ENCODE measurements at regions not wholly inside any gene's neighbourhood (a gene's known extent, or its start where the extent isn't known, plus 50 kb on each side); places are given as distances from the start of the nearest gene placed in this dataset.

DNA sequence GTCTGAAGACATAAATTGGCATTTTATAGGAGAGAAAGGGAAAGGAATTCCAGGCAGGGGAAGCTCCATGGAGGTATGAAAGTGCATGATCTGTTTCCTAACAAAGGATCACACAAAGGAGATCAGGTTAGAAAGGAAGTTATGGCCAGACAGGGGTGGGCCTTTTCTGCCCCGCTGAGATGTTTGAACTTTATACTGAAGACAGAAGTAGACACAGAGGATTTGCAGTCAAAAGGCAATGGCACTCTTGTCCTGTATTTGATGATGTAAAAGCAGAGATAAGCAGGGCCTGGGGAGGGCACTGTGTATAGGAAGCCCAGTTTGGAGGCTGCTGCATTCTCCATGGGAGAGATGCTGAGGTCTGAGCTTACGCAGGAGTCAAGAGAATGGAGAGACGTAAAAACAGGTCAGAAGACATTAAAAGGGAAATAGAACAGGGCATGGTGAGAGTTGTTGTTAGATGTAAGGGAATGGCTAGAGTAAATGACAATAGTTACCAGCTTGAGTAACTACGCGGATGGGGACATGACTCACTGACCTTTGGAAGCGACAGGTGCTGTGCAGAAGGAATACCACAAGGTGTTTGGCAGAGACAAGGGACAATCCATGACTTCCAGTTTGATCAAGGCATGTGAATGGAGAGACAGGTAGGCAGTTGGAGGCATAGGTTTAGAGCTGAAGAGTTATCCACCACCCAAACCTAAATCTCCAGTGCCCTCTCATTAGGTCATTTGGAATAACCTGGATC lies 190.6 kb upstream of the SASH1 start:
- Histone ChIP-seq H3K27me3 (ENCODE audit: insufficient read depth, poor library complexity, severe bottlenecking) (no peaks in the 10 kb centered on the region), H3K4me3 (replicated peaks; ENCODE audit: insufficient read depth, low read length) (no peak overlapping the region), H3K27ac (replicated peaks) (no peak overlapping the region)
- DNase-seq (ENCODE audit: low read depth in 1 of 2, low spot score in 1 of 2): no peak
- TF ChIP-seq, protein P1, sequence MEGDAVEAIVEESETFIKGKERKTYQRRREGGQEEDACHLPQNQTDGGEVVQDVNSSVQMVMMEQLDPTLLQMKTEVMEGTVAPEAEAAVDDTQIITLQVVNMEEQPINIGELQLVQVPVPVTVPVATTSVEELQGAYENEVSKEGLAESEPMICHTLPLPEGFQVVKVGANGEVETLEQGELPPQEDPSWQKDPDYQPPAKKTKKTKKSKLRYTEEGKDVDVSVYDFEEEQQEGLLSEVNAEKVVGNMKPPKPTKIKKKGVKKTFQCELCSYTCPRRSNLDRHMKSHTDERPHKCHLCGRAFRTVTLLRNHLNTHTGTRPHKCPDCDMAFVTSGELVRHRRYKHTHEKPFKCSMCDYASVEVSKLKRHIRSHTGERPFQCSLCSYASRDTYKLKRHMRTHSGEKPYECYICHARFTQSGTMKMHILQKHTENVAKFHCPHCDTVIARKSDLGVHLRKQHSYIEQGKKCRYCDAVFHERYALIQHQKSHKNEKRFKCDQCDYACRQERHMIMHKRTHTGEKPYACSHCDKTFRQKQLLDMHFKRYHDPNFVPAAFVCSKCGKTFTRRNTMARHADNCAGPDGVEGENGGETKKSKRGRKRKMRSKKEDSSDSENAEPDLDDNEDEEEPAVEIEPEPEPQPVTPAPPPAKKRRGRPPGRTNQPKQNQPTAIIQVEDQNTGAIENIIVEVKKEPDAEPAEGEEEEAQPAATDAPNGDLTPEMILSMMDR (IDR thresholded peaks at IDR 0.05; ENCODE audit: insufficient read depth, low read length): no peak

DNA sequence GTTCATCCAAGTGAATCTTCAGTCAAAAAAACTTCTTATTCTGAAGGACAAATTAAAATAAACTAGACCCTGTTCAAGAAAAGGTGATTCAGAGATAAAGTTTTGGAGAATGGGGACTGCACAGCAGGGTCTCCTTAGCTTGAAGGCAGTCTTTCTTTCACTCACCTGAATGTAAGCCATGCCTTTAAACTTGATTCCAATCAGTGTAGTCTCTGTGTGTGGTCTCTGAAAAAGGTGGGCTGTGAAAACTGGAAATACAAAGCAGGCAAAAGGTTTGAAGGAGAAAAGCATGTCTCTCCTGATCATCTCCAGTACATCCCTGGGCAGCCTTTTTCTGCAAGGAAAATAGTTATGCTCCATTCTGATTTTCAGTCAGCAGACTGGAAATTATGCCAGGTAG lies 188.0 kb upstream of the SASH1 start:
- Histone ChIP-seq H3K27me3 (ENCODE audit: insufficient read depth, poor library complexity, severe bottlenecking) (no peaks in the 10 kb centered on the region), H3K4me3 (replicated peaks; ENCODE audit: insufficient read depth, low read length) (no peak overlapping the region), H3K27ac (replicated peaks) (no peak overlapping the region)
- TF ChIP-seq SPI1 (IDR thresholded peaks at IDR 0.05; ENCODE audit: borderline replicate concordance, low read depth) (no peak), POLR2AphosphoS5 (IDR thresholded peaks at IDR 0.05; ENCODE audit: low read depth) (no peak), GABPA (IDR thresholded peaks at IDR 0.05; ENCODE audit: low read depth) (no peak)
- TF ChIP-seq, protein P2, sequence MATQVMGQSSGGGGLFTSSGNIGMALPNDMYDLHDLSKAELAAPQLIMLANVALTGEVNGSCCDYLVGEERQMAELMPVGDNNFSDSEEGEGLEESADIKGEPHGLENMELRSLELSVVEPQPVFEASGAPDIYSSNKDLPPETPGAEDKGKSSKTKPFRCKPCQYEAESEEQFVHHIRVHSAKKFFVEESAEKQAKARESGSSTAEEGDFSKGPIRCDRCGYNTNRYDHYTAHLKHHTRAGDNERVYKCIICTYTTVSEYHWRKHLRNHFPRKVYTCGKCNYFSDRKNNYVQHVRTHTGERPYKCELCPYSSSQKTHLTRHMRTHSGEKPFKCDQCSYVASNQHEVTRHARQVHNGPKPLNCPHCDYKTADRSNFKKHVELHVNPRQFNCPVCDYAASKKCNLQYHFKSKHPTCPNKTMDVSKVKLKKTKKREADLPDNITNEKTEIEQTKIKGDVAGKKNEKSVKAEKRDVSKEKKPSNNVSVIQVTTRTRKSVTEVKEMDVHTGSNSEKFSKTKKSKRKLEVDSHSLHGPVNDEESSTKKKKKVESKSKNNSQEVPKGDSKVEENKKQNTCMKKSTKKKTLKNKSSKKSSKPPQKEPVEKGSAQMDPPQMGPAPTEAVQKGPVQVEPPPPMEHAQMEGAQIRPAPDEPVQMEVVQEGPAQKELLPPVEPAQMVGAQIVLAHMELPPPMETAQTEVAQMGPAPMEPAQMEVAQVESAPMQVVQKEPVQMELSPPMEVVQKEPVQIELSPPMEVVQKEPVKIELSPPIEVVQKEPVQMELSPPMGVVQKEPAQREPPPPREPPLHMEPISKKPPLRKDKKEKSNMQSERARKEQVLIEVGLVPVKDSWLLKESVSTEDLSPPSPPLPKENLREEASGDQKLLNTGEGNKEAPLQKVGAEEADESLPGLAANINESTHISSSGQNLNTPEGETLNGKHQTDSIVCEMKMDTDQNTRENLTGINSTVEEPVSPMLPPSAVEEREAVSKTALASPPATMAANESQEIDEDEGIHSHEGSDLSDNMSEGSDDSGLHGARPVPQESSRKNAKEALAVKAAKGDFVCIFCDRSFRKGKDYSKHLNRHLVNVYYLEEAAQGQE (IDR thresholded peaks at IDR 0.05; ENCODE audit: insufficient replicate concordance, low read depth): no peak
- TF ChIP-seq, protein P1 (IDR thresholded peaks at IDR 0.05; ENCODE audit: insufficient read depth, low read length): no peak
- no peak for DNase-seq (ENCODE audit: low read depth in 1 of 2, low spot score in 1 of 2)

DNA sequence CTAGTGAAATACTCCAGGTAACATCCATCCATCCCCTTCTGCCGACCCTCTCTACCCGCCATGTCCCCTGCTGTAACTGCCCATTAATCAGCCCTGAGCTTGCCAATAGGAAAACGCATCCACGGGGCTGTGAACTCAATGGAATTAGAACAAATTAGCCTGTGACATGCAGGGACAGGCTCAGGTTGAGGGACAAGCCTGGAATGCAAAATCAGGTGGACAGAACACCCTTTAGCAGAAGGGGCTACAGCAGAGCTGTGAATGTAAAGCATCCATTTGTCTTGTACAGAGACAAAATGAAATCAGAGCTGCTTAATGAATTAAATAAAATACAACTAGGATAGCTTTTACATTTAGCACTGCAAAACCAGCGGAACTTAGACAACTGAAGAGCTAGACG lies 187.3 kb upstream of the SASH1 start:
- H3K27me3 ChIP-seq (ENCODE audit: insufficient read depth, poor library complexity, severe bottlenecking): no peaks in the 10 kb centered on the region
- TF ChIP-seq GABPA (IDR thresholded peaks at IDR 0.05; ENCODE audit: low read depth) (no peak), POLR2AphosphoS5 (IDR thresholded peaks at IDR 0.05; ENCODE audit: low read depth) (no peak), SPI1 (IDR thresholded peaks at IDR 0.05; ENCODE audit: borderline replicate concordance, low read depth) (no peak)
- TF ChIP-seq, protein P2 (IDR thresholded peaks at IDR 0.05; ENCODE audit: insufficient replicate concordance, low read depth): no peak
- TF ChIP-seq, protein P1 (IDR thresholded peaks at IDR 0.05; ENCODE audit: insufficient read depth, low read length): no peak
- DNase-seq (ENCODE audit: low read depth in 1 of 2, low spot score in 1 of 2): no peak
- H3K27ac ChIP-seq (replicated peaks): no peak overlapping the region
- no peak overlapping the region for H3K4me3 ChIP-seq (replicated peaks; ENCODE audit: insufficient read depth, low read length)

DNA sequence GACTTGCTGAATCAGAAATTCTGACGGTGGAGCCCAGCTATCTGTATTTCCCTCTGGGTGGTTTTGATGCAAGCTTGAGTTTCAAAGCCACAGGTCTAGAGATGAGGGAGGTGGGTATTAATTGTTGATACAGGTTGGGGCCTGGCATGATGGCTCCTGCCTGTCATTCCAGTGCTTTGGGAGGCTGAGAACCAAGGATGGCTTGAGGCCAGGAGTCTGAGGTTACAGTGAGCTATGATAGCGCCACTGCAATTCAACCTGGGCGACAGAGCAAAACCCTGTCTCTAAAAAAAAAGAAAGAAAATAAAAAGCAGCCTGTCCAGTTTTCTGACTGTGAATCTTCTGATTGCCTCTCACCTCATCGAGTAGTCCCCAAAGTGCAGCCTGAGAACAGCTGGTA lies 184.8 kb upstream of the SASH1 start:
- no peak overlapping the region for H3K27ac ChIP-seq (replicated peaks)
- no peak for TF ChIP-seq SPI1 (IDR thresholded peaks at IDR 0.05; ENCODE audit: borderline replicate concordance, low read depth)
- no peak overlapping the region for H3K4me3 ChIP-seq (replicated peaks; ENCODE audit: insufficient read depth, low read length)
- no peaks in the 10 kb centered on the region for H3K27me3 ChIP-seq (ENCODE audit: insufficient read depth, poor library complexity, severe bottlenecking)
- DNase-seq (ENCODE audit: low read depth in 1 of 2, low spot score in 1 of 2): no peak

All from HL-60 (cell line).